ENCODE measurements at regions not wholly inside any gene's neighbourhood (a gene's known extent, or its start where the extent isn't known, plus 50 kb on each side); places are given as distances from the start of the nearest gene placed in this dataset.

DNA sequence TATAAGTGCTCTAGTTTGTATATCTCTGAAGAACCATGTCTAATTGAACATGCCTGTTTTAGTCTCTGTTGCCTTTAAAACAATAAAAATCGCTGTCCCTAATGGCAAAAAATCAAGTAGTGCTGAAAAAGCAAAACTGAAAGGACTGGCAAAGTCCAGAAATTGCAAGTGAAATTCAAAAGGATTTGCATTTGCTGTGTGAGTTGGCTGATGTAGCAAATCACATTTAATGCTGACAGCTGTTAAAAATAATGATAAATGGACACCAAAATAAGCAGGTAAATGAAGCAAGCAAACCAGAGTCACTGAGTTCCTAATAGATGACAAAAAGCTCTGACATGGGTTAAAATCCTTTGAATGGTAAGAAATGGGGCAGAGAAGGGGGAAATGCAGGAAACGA is 874.1 kb downstream of the GRM8 start:
- ChIA-PET POLR2A (no interaction called here), CTCF (no interaction called here)
- TF ChIP-seq SP1 (IDR thresholded peaks at IDR 0.05): no peak
- no peak for DNase-seq (ENCODE audit: extremely low spot score)

DNA sequence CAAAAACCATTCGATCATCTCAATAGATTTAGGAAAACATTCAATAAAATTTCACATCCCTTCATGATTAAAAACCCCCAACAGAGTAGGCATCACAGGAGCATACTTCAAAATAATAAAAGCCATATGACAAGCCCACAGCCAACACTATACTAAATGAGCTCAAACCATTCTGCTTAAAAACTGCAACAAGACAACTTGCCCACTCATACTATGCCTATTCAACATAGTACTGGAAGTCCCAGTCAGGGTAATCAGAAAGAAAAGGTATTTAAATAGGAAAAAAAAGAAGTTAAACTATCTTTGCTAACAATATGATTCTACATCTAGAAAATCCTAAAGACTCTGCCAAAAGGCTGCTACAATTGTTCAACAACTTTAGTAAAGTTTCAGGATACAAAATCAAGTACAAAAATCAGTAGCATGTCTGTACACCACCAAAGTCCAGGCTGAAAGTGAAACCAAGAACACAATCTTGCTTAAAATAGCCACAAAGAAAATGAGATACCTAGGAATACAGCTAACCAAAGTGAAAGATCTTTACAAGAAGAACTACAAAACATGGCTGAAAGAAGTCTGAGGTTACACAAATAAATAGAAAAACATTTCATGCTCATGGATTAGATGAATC is 882.6 kb downstream of the GRM8 start:
- CTCF ChIA-PET: no interaction called here
- DNase-seq (ENCODE audit: extremely low spot score): no peak
- POLR2A ChIA-PET: no interaction called here
- TF ChIP-seq FOXK2 (IDR thresholded peaks at IDR 0.05): no peak
- no peak for TF ChIP-seq CTBP1 (IDR thresholded peaks at IDR 0.05; ENCODE audit: borderline replicate concordance)
- TF ChIP-seq FOXA1 (IDR thresholded peaks at IDR 0.05): no peak
- TF ChIP-seq LEF1 (IDR thresholded peaks at IDR 0.05; ENCODE audit: borderline replicate concordance): no peak
- no peak for TF ChIP-seq SP1 (IDR thresholded peaks at IDR 0.05)
- no peak for TF ChIP-seq ARNT (IDR thresholded peaks at IDR 0.05)
- TF ChIP-seq TARDBP (IDR thresholded peaks at IDR 0.05): no peak
- TF ChIP-seq ELF4 (IDR thresholded peaks at IDR 0.05): no peak

DNA sequence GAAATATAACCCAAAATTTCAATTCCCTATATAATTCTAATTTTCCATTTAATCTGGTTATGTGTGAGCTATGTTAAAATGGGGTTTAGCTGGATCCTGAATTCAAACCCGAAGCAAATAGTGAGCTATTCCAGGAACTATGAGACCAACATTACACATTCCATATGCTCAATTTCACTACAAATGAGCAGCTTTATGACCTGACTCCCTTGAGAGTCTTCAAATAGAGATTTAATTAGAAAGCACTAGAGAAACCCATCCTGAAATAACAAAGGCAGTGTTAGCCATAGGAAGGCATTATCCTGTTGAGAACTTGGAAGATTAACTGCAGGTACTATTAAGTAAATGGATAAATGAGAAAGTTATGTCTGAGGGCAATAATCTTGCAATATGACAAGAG is 890.0 kb downstream of the GRM8 start:
- DNase-seq (ENCODE audit: extremely low spot score): no peak
- TF ChIP-seq TARDBP (IDR thresholded peaks at IDR 0.05): no peak
- no peak for TF ChIP-seq SP1 (IDR thresholded peaks at IDR 0.05)
- TF ChIP-seq FOXM1 (IDR thresholded peaks at IDR 0.05; ENCODE audit: borderline replicate concordance): no peak
- no peak for TF ChIP-seq HDGF (IDR thresholded peaks at IDR 0.05; ENCODE audit: borderline replicate concordance)
- TF ChIP-seq, protein P1, sequence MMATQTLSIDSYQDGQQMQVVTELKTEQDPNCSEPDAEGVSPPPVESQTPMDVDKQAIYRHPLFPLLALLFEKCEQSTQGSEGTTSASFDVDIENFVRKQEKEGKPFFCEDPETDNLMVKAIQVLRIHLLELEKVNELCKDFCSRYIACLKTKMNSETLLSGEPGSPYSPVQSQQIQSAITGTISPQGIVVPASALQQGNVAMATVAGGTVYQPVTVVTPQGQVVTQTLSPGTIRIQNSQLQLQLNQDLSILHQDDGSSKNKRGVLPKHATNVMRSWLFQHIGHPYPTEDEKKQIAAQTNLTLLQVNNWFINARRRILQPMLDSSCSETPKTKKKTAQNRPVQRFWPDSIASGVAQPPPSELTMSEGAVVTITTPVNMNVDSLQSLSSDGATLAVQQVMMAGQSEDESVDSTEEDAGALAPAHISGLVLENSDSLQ (IDR thresholded peaks at IDR 0.05): no peak
- TF ChIP-seq L3MBTL2 (conservative IDR thresholded peaks at IDR 0.05): no peak
- TF ChIP-seq ELF4 (IDR thresholded peaks at IDR 0.05): no peak
- no peak for TF ChIP-seq FOXA1 (IDR thresholded peaks at IDR 0.05)
- TF ChIP-seq ZNF384 (IDR thresholded peaks at IDR 0.05): no peak
- TF ChIP-seq CTBP1 (IDR thresholded peaks at IDR 0.05; ENCODE audit: borderline replicate concordance): no peak
- TF ChIP-seq SUZ12 (IDR thresholded peaks at IDR 0.05): no peak
- TF ChIP-seq FOXK2 (IDR thresholded peaks at IDR 0.05): no peak
- TF ChIP-seq ARNT (IDR thresholded peaks at IDR 0.05): no peak
- TF ChIP-seq NFRKB (IDR thresholded peaks at IDR 0.05): no peak
- no peak for TF ChIP-seq LEF1 (IDR thresholded peaks at IDR 0.05; ENCODE audit: borderline replicate concordance)
- TF ChIP-seq BHLHE40 (IDR thresholded peaks at IDR 0.05; ENCODE audit: borderline replicate concordance): no peak
- ChIA-PET CTCF (no interaction called here), POLR2A (no interaction called here)

DNA sequence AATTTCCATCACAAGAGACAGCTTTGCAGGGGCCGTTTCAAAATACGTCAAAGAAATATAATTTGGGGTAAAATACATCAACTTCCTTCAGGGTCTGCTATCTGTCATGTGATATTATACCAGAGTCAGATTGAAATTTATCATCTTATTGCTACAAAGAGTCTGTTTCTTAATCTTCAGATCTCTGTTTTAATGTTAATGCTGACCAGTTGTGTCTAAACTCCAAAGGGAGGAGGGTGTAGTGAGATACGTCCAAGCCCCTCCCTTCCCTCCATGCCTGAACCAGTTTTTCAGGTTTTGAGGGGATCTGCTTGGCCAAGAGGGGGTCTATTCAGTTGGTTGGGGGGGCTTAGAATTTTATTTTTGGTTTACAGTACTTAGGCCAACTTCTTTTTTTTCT is 891.6 kb downstream of the GRM8 start:
- ChIA-PET CTCF (no interaction called here), POLR2A (no interaction called here)
- TF ChIP-seq HDGF (IDR thresholded peaks at IDR 0.05; ENCODE audit: borderline replicate concordance) (no peak), CTBP1 (IDR thresholded peaks at IDR 0.05; ENCODE audit: borderline replicate concordance) (no peak), SUZ12 (IDR thresholded peaks at IDR 0.05) (no peak), NFRKB (IDR thresholded peaks at IDR 0.05) (no peak), TARDBP (IDR thresholded peaks at IDR 0.05) (no peak), BHLHE40 (IDR thresholded peaks at IDR 0.05; ENCODE audit: borderline replicate concordance) (no peak), ELF4 (IDR thresholded peaks at IDR 0.05) (no peak), FOXK2 (IDR thresholded peaks at IDR 0.05) (no peak), LEF1 (IDR thresholded peaks at IDR 0.05; ENCODE audit: borderline replicate concordance) (no peak), FOXM1 (IDR thresholded peaks at IDR 0.05; ENCODE audit: borderline replicate concordance) (no peak), ARNT (IDR thresholded peaks at IDR 0.05) (no peak)
- TF ChIP-seq, protein P1 (IDR thresholded peaks at IDR 0.05): no peak
- no peak for DNase-seq (ENCODE audit: extremely low spot score)

DNA sequence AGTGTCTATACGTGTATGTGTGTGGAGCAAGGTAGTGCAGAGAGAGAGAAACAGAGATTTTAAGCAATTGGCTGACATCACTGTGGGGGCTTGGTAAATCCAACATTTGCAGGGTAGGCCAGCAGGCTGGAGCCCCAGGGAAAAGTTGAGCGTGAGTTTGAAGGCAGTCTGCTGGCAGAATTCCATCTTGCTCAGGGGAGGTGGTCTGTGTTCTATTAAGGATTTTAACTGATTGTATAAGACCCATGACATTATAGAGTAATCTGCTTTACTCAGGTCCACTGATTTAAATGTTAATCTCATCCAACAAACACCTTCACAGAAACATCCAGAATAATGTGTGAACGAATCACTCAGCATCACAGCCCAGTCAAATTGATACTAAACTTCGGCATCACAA is 912.9 kb downstream of the GRM8 start:
- CTCF ChIA-PET: no interaction called here

DNA sequence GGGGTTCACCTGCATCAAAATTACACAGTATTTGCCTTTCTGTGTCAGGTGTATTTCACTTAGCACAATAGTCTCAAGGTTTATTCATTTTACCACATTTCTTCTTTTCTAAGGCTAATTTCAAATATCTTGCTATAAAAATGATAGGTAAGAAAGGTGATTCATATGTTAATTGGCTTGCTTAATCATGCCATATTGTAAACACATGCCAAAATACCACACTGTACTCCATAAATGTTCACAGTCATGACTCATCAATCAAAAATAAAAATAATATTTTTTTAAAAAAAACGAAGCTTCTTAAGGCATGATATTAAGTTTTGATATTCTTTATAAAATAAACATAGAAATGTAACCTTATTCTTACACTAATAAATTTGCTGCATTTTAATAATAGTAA is 947.1 kb downstream of the GRM8 start:
- POLR2A ChIA-PET: no interaction called here
- DNase-seq (ENCODE audit: extremely low spot score): no peak
- no peak for TF ChIP-seq ARNT (IDR thresholded peaks at IDR 0.05)
- CTCF ChIA-PET: no interaction called here

More for the DNA sequence above, 912.9 kb downstream of the GRM8 start:
- TF ChIP-seq ELF4 (IDR thresholded peaks at IDR 0.05): no peak
- TF ChIP-seq SUZ12 (IDR thresholded peaks at IDR 0.05): no peak
- POLR2A ChIA-PET: no interaction called here
- DNase-seq (ENCODE audit: extremely low spot score): no peak

DNA sequence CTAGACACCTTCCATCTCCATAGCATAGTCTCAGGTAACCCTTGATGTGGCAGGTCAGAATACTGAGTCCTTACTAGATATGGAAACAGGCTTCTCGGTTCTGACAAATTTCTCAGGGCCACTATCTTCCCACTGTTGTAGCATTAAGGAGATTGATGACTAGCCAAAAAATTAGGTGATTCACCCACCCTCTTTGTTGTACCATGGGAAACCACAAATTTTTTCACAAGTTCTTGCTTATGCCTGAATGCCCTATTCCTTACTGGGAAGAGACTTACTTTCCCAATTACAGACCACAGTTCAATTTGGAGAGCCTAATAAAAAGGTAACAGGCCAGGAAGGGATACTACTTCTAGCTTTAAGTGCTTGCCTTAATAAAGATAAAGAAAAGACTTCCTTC is 948.8 kb downstream of the GRM8 start:
- no peak for TF ChIP-seq ZNF384 (IDR thresholded peaks at IDR 0.05)
- no peak for TF ChIP-seq SP1 (IDR thresholded peaks at IDR 0.05)
- TF ChIP-seq ELF4 (IDR thresholded peaks at IDR 0.05): no peak
- no peak for TF ChIP-seq FOXM1 (IDR thresholded peaks at IDR 0.05; ENCODE audit: borderline replicate concordance)
- no peak for TF ChIP-seq TARDBP (IDR thresholded peaks at IDR 0.05)
- no peak for TF ChIP-seq FOXA1 (IDR thresholded peaks at IDR 0.05)
- TF ChIP-seq SUZ12 (IDR thresholded peaks at IDR 0.05): no peak
- TF ChIP-seq L3MBTL2 (conservative IDR thresholded peaks at IDR 0.05): no peak
- TF ChIP-seq LEF1 (IDR thresholded peaks at IDR 0.05; ENCODE audit: borderline replicate concordance): no peak
- no peak for TF ChIP-seq NFRKB (IDR thresholded peaks at IDR 0.05)
- no peak for TF ChIP-seq FOXK2 (IDR thresholded peaks at IDR 0.05)
- TF ChIP-seq, protein P1 (IDR thresholded peaks at IDR 0.05): no peak
- DNase-seq (ENCODE audit: extremely low spot score): no peak
- ChIA-PET POLR2A (no interaction called here), CTCF (no interaction called here)

All from HEK293T (cell line).